ENCODE measurements at regions not wholly inside any gene's neighbourhood (a gene's known extent, or its start where the extent isn't known, plus 50 kb on each side); places are given as distances from the start of the nearest gene placed in this dataset.

DNA sequence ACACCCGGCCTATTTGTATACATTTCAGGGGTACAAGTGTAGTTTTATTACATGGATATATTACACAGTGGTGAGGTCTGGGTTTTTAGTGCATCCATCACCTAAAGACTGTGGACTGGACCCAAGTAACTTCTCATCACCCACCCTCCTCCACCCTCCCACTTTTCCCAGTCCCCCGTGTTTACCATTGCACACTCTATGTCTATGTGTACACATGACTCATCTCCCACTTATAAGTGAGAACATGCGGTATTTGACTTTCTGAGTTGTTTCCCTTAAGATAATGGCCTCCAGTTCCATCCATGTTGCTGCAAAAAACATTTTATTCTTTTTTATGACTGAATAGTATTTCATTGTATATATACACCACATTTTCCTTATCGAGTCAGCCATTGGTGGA lies 98.9 kb upstream of the WAC start:
- no peaks in the 10 kb centered on the region for H3K9me3 ChIP-seq
- TF ChIP-seq POLR2A (IDR thresholded peaks at IDR 0.05) (no peak), POLR2AphosphoS5 (IDR thresholded peaks at IDR 0.05; ENCODE audit: insufficient read depth in 1 of 2, low read depth in 1 of 2) (no peak)
- TF ChIP-seq, protein P1, sequence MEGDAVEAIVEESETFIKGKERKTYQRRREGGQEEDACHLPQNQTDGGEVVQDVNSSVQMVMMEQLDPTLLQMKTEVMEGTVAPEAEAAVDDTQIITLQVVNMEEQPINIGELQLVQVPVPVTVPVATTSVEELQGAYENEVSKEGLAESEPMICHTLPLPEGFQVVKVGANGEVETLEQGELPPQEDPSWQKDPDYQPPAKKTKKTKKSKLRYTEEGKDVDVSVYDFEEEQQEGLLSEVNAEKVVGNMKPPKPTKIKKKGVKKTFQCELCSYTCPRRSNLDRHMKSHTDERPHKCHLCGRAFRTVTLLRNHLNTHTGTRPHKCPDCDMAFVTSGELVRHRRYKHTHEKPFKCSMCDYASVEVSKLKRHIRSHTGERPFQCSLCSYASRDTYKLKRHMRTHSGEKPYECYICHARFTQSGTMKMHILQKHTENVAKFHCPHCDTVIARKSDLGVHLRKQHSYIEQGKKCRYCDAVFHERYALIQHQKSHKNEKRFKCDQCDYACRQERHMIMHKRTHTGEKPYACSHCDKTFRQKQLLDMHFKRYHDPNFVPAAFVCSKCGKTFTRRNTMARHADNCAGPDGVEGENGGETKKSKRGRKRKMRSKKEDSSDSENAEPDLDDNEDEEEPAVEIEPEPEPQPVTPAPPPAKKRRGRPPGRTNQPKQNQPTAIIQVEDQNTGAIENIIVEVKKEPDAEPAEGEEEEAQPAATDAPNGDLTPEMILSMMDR (IDR thresholded peaks at IDR 0.05), result no peak
- no peak overlapping the region for H3K27ac ChIP-seq
- H3K4me1 ChIP-seq, result no peaks in the 10 kb centered on the region
- H3K36me3 ChIP-seq, result no peaks in the 10 kb centered on the region
- no peak for DNase-seq (ENCODE audit: extremely low spot score in 2 of 2)
- intact Hi-C loops (cut with DNase I), result no loop called here
- H3K27me3 ChIP-seq, result no peaks in the 10 kb centered on the region
- H3K4me3 ChIP-seq, result no peak overlapping the region

DNA sequence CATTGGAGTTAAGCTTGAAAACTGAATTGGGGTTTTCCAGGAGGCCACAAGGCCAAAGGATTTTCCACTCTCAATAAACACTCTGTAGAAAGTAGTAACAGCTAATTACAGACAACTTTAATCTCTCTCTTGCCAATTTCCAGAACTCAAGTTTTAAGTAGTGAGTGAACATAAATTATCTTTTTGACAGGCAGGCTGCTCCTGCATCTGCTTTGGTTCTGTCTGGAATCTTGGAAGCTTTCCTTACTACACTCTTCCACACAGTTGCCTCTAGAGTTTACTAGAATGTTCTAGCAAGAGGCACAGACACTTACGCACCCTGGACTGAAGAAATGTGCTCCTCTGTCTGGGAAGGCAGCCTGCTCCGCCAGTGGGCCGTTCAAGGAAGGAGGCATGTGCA lies 90.5 kb upstream of the WAC start:
- Histone ChIP-seq H3K9me3 (no peaks in the 10 kb centered on the region), H3K4me3 (no peak overlapping the region), H3K36me3 (no peaks in the 10 kb centered on the region), H3K4me1 (no peaks in the 10 kb centered on the region), H3K27ac (no peak overlapping the region), H3K27me3 (no peaks in the 10 kb centered on the region)
- intact Hi-C loops (cut with DNase I), result no loop called here
- no peak for DNase-seq (ENCODE audit: extremely low spot score in 2 of 2)
- TF ChIP-seq POLR2AphosphoS5 (IDR thresholded peaks at IDR 0.05; ENCODE audit: insufficient read depth in 1 of 2, low read depth in 1 of 2) (no peak), POLR2A (IDR thresholded peaks at IDR 0.05) (no peak)
- TF ChIP-seq, protein P1 (IDR thresholded peaks at IDR 0.05), result no peak

DNA sequence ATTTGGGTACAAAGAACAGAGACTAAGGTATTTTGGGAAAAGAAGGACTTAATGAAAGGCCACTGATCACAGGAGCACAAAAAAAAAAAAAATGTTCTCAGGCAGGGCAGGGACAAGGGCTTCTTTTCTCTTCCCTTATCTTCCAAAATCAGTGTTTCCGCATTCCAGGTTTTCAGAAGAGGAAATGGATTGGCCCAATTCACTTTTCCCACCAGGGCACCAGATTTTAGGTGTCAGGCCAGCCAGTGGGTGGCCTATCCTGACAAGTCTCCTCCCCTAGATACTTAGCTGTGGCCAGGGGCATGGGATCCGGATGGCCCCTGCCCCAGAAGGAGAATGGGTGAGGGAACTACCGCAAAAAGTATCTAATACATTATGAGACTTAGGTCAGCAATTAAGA lies 88.9 kb upstream of the WAC start:
- no peaks in the 10 kb centered on the region for H3K4me1 ChIP-seq
- H3K27me3 ChIP-seq, result no peaks in the 10 kb centered on the region
- no peak overlapping the region for H3K4me3 ChIP-seq
- DNase-seq (ENCODE audit: extremely low spot score in 2 of 2), result no peak
- no peak for TF ChIP-seq POLR2AphosphoS5 (IDR thresholded peaks at IDR 0.05; ENCODE audit: insufficient read depth in 1 of 2, low read depth in 1 of 2)
- no peak for TF ChIP-seq POLR2A (IDR thresholded peaks at IDR 0.05)
- TF ChIP-seq, protein P1 (IDR thresholded peaks at IDR 0.05), result no peak
- H3K36me3 ChIP-seq, result no peaks in the 10 kb centered on the region
- no peaks in the 10 kb centered on the region for H3K9me3 ChIP-seq
- intact Hi-C loops (cut with DNase I), result no loop called here
- no peak overlapping the region for H3K27ac ChIP-seq

DNA sequence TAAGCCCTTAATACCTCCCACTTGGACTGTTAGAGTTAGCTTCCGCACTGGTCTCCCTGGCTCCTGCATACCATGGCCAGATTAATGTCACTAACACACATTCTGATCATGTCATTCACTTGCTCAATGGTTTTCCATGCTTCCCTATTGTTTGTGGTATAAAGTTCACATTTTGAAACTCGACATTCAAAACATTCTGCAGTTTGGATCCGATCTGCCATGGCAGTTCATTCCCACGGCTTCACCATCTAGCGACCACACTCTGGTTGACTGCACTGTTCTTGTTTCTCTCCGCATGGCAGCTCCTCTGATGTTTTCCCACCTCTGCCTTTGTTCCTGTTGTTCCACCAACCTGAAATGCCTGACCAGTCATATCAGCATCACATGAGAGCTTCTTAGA lies 87.4 kb upstream of the WAC start:
- Histone ChIP-seq H3K4me3 (no peak overlapping the region), H3K36me3 (no peaks in the 10 kb centered on the region), H3K4me1 (no peaks in the 10 kb centered on the region), H3K27me3 (no peaks in the 10 kb centered on the region), H3K9me3 (no peaks in the 10 kb centered on the region), H3K27ac (no peak overlapping the region)
- DNase-seq (ENCODE audit: extremely low spot score in 2 of 2), result no peak
- intact Hi-C loops (cut with DNase I), result no loop called here
- no peak for TF ChIP-seq POLR2AphosphoS5 (IDR thresholded peaks at IDR 0.05; ENCODE audit: insufficient read depth in 1 of 2, low read depth in 1 of 2)
- no peak for TF ChIP-seq POLR2A (IDR thresholded peaks at IDR 0.05)
- TF ChIP-seq, protein P1 (IDR thresholded peaks at IDR 0.05), result no peak

DNA sequence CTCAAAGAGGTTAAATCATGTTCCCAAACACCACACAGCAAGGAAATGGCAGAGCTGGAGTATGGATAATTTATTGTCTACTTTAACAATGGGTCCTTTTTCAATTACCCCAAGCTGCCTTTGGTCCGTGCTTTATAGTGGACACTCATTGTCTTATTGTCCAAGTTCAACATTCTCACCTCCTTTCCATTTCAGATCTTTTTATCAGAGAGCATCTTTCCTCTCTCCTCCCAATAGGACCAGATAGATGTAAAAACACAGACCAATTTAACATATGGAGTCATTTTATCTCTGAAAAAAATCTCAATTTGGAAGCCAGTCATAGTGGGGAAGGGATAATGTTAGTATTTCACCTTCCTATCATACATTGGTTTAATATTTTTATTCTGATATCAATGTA lies 83.5 kb upstream of the WAC start:
- Histone ChIP-seq H3K4me1 (no peaks in the 10 kb centered on the region), H3K27ac (no peak overlapping the region), H3K36me3 (no peaks in the 10 kb centered on the region), H3K27me3 (no peaks in the 10 kb centered on the region), H3K4me3 (no peak overlapping the region), H3K9me3 (no peaks in the 10 kb centered on the region)
- no peak for DNase-seq (ENCODE audit: extremely low spot score in 2 of 2)
- intact Hi-C loops (cut with DNase I), result no loop called here
- TF ChIP-seq POLR2A (IDR thresholded peaks at IDR 0.05) (no peak), POLR2AphosphoS5 (IDR thresholded peaks at IDR 0.05; ENCODE audit: insufficient read depth in 1 of 2, low read depth in 1 of 2) (no peak)
- TF ChIP-seq, protein P1 (IDR thresholded peaks at IDR 0.05), result no peak

All from vagina (tissue), 2 donors.